ENCODE measurements at regions not wholly inside any gene's neighbourhood (a gene's known extent, or its start where the extent isn't known, plus 50 kb on each side); places are given as distances from the start of the nearest gene placed in this dataset.
"Not testable (repeated sequence)": the region's sequence is repeated elsewhere in the genome, so short reads cannot be mapped to it uniquely, and the experiment has no call there.

DNA sequence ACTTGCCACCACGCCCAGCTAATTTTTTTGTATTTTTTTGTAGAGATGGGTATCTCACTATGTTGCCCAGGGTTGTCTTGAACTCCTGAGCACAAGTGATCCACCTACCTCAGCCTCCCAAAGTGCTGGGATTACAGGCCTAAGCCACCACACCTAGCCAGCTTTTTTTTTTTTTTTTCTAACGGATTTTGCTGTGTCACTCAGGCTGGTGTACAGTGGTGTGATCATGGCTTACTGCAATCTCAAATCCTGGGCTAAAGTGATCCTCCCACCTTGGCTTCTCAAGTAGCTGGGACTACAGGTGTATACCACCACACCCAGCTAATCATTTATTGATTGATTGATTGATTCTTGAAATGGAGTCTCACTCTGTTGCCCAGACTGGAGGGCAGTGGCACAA, 106.0 kb upstream of the TRIM24 start:
- no peak overlapping the region for H3K27ac ChIP-seq
- no peaks in the 10 kb centered on the region for H3K4me1 ChIP-seq
- no peaks in the 10 kb centered on the region for H3K36me3 ChIP-seq
- intact Hi-C loops (cut with DNase I) = no loop called here
- no peak for DNase-seq
- no peaks in the 10 kb centered on the region for H3K9me3 ChIP-seq
- H3K4me3 ChIP-seq = no peak overlapping the region
- TF ChIP-seq, protein P1, sequence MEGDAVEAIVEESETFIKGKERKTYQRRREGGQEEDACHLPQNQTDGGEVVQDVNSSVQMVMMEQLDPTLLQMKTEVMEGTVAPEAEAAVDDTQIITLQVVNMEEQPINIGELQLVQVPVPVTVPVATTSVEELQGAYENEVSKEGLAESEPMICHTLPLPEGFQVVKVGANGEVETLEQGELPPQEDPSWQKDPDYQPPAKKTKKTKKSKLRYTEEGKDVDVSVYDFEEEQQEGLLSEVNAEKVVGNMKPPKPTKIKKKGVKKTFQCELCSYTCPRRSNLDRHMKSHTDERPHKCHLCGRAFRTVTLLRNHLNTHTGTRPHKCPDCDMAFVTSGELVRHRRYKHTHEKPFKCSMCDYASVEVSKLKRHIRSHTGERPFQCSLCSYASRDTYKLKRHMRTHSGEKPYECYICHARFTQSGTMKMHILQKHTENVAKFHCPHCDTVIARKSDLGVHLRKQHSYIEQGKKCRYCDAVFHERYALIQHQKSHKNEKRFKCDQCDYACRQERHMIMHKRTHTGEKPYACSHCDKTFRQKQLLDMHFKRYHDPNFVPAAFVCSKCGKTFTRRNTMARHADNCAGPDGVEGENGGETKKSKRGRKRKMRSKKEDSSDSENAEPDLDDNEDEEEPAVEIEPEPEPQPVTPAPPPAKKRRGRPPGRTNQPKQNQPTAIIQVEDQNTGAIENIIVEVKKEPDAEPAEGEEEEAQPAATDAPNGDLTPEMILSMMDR (IDR thresholded peaks at IDR 0.05) = no peak
- H3K27me3 ChIP-seq = no peaks in the 10 kb centered on the region
- H3K9ac ChIP-seq (ENCODE audit: low read depth in 2 of 2, low read length in 2 of 2) = no peak overlapping the region

DNA sequence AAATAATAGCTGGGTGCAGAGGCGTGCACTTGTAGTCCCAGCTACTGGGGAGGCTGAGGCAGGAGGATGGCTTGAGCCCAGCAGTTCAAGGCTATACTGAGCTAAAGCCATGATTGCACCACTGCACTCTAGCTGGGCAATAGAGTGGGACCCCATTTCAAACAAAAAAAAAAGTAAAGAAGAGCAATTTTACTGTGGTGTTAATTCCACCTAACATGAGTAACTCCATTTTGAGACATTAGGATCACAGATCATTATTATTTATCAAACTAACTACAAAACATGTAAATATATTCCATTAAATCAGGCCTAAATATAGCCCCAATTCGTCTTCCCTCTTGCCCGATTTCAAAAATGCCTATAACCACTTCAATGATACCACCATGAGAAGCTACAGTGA, 104.8 kb upstream of the TRIM24 start:
- no peaks in the 10 kb centered on the region for H3K36me3 ChIP-seq
- intact Hi-C loops (cut with DNase I) = no loop called here
- H3K4me1 ChIP-seq = no peaks in the 10 kb centered on the region
- TF ChIP-seq, protein P1 (IDR thresholded peaks at IDR 0.05) = no peak
- no peaks in the 10 kb centered on the region for H3K27me3 ChIP-seq
- no peak overlapping the region for H3K27ac ChIP-seq
- H3K9ac ChIP-seq (ENCODE audit: low read depth in 2 of 2, low read length in 2 of 2) = no peak overlapping the region
- H3K4me3 ChIP-seq = no peak overlapping the region
- H3K9me3 ChIP-seq = no peaks in the 10 kb centered on the region
- DNase-seq = no peak

DNA sequence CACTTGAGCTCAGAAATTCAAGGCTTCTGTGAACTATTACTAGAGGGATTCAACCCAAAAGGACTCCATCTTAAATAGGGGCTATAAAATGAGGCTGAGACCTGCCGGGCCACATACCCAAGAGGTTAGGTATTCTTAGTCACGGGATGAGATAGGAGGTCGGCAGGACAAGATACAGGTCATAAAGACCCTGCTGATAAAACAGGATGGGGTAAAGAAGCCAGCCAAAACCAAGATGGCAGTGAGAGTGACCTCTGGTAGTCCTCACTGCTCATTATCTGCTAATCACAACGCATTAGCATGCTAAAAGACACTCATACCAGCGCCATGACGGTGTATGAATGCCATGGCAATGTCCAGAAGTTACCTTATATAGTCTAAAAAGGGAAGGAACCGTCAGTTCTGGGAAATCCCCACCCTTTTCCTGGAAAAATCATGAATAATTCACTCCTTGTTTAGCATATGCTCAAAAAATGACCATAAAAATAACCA, 101.2 kb upstream of the TRIM24 start:
- TF ChIP-seq, protein P1 (IDR thresholded peaks at IDR 0.05) = no peak
- Histone ChIP-seq H3K27me3 (no peaks in the 10 kb centered on the region), H3K4me1 (no peaks in the 10 kb centered on the region), H3K9me3 (no peaks in the 10 kb centered on the region), H3K4me3 (no peak overlapping the region), H3K27ac (no peak overlapping the region), H3K36me3 (no peaks in the 10 kb centered on the region), H3K9ac (ENCODE audit: low read depth in 2 of 2, low read length in 2 of 2) (no peak overlapping the region)
- no peak for DNase-seq
- intact Hi-C loops (cut with DNase I) = no loop called here

DNA sequence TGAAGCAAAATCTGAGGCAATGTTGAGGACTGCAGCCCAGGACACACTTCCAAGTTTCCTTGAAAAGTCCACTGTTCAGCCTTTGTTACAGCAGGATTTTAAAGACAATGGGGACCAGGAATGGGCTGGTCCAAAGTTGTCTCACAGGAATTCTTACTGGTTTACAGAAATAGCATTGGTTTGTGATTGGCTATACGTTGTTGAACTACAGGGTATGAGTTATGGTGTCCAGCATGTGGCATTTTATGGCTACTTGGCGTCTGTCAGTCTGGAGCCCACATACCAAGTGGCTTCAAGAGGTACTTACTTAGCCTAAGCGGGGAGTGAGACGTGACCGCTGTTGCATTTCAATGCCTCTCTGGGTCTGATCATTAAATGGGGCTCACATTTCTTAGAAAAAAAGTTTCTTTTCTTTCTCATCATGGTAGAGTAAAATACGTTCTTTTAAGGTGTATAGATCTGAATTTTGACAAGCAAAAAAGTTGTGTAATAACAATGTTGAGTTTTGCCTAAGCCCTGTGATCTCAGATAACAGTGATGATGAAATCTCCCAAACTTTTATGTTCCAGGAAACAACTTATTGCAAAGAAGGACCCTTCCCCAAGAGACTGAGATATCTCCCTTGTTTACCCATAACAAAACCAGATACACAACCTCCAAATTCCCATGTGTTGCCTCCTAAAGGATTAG, 100.0 kb upstream of the TRIM24 start:
- no peaks in the 10 kb centered on the region for H3K9me3 ChIP-seq
- no peak overlapping the region for H3K4me3 ChIP-seq
- H3K4me1 ChIP-seq = no peaks in the 10 kb centered on the region
- no peaks in the 10 kb centered on the region for H3K27me3 ChIP-seq
- no peaks in the 10 kb centered on the region for H3K36me3 ChIP-seq
- no peak overlapping the region for H3K27ac ChIP-seq
- intact Hi-C loops (cut with DNase I) = no loop called here
- H3K9ac ChIP-seq (ENCODE audit: low read depth in 2 of 2, low read length in 2 of 2) = no peak overlapping the region
- no peak for DNase-seq
- TF ChIP-seq, protein P1 (IDR thresholded peaks at IDR 0.05) = no peak

DNA sequence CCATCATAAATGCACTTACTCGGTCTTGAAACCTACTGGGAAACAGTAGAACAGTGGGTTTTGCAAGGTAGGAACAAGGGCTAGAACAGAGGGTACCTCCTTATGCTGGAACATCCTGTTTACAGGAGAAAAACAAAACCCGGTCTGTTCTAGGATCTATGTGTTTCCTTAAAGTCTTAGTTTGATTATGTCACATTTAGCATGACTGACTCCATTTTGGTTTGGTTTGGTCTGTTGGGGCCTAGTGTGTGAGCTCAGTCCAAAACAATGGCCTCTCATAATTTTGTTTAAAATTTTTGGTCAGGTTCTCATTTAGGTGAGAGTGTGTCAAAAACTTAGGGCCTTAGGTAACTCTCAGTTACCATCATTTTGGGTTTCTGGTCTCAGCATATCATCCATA, 96.3 kb upstream of the TRIM24 start:
- Histone ChIP-seq H3K27me3 (no peaks in the 10 kb centered on the region), H3K4me3 (no peak overlapping the region), H3K9me3 (no peaks in the 10 kb centered on the region), H3K9ac (ENCODE audit: low read depth in 2 of 2, low read length in 2 of 2) (no peak overlapping the region), H3K4me1 (no peaks in the 10 kb centered on the region), H3K27ac (no peak overlapping the region), H3K36me3 (no peaks in the 10 kb centered on the region)
- no peak for DNase-seq
- intact Hi-C loops (cut with DNase I) = no loop called here
- TF ChIP-seq, protein P1 (IDR thresholded peaks at IDR 0.05) = no peak

DNA sequence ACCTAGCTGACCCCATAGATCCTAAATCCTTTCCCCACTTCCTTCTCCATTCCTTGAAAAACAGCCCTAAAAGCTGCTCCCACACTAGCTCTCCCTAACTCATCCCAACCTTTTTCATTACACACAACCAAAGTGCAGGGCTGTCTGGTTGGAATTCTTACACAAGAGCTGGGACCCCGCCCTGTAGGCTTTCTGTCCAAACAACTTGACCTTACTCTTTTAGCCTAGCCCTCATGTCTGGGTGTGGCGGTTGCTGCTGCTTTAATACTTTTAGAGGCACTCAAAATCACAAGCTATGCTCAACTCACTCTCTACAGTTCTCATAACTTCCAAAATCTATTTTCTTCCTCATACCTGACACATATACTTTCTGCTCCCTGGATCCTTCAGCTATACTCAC, 93.9 kb upstream of the TRIM24 start:
- H3K27me3 ChIP-seq; DNase-seq; H3K27ac ChIP-seq; H3K9ac ChIP-seq (ENCODE audit: low read depth in 2 of 2, low read length in 2 of 2); H3K36me3 ChIP-seq; H3K4me3 ChIP-seq; intact Hi-C loops (cut with DNase I); H3K4me1 ChIP-seq; H3K9me3 ChIP-seq: not testable (repeated sequence)

DNA sequence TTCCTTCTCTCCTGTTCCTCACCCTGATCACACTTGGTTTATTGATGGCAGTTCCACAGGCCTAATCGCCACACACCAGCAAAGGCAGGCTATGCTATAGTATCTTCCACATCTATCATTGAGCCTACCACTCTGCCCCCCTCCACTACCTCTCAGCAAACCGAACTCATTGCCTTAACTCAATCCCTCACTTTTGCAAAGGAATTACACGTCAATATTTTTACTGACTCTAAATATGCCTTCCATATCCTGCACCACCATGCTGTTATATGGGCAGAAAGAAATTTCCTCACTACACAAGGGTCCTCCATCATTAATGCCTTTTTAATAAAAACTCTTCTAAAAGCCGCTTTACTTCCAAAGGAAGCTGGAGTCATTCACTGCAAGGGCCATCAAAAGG, 93.4 kb upstream of the TRIM24 start:
- H3K4me1 ChIP-seq; intact Hi-C loops (cut with DNase I); H3K4me3 ChIP-seq; H3K36me3 ChIP-seq; H3K27ac ChIP-seq; H3K9me3 ChIP-seq; DNase-seq; H3K27me3 ChIP-seq; H3K9ac ChIP-seq (ENCODE audit: low read depth in 2 of 2, low read length in 2 of 2): not testable (repeated sequence)

Measured in colonic mucosa (tissue), 4 donors.